ENCODE measurements at regions not wholly inside any gene's neighbourhood (a gene's known extent, or its start where the extent isn't known, plus 50 kb on each side); places are given as distances from the start of the nearest gene placed in this dataset.

GRCh38 chr2:5799348-5799747 is 107.2 kb downstream of the SOX11 start:
- Histone ChIP-seq H4K20me1 (ENCODE audit: insufficient read depth) (no peaks in the 10 kb centered on the region), H3K79me2 (ENCODE audit: insufficient read depth, low read length) (no peaks in the 10 kb centered on the region), H3K9me2 (ENCODE audit: insufficient read depth) (no peaks in the 10 kb centered on the region), H3K27me3 (ENCODE audit: insufficient read depth, low read length) (no peaks in the 10 kb centered on the region), H3K36me3 (ENCODE audit: control insufficient read depth in 1 of 2, insufficient read depth in 2 of 2, low read length in 2 of 2) (no peaks in the 10 kb centered on the region), H3K27ac (ENCODE audit: low read depth, low read length) (no peak overlapping the region), H2AFZ (ENCODE audit: low read depth, low read length, poor library complexity, severe bottlenecking) (no peak overlapping the region), H3K9me3 (ENCODE audit: control insufficient read depth in 1 of 2, insufficient read depth in 1 of 2, low read depth in 1 of 2, low read length in 2 of 2) (peaks cover 13 to 43% of the 10 kb centered on the region in 2 experiments; a peak in 2 of 4 replicates), H3K4me1 (ENCODE audit: control insufficient read depth in 1 of 2, insufficient read depth in 2 of 2, low read length in 2 of 2) (no peaks in the 10 kb centered on the region), H3K4me3 (replicated peaks in 1 of 2; ENCODE audit: low read depth in 1 of 2, low read length in 2 of 2) (no peak overlapping the region), H3K4me2 (ENCODE audit: low read length) (no peak overlapping the region), H3K9ac (ENCODE audit: low read length) (no peak overlapping the region)
- ChIA-PET CTCF (no interaction called here), POLR2A (no interaction called here), RAD21 (ENCODE audit: low non-redundant PET in 1 of 2, low total read pairs in 2 of 2, uncharacterized antibody in 2 of 2, unreplicated experiment in 2 of 2) (no interaction called here)
- TF ChIP-seq REST (IDR thresholded peaks at IDR 0.05; ENCODE audit: low read depth): no peak
- no peak for TF ChIP-seq FOSL1 (IDR thresholded peaks at IDR 0.05; ENCODE audit: low read depth)
- TF ChIP-seq POLR2AphosphoS5 (IDR thresholded peaks at IDR 0.05; ENCODE audit: low read depth, low read length): no peak
- no peak for TF ChIP-seq CBX3 (IDR thresholded peaks at IDR 0.05; ENCODE audit: low read depth)
- no peak for TF ChIP-seq CEBPB (IDR thresholded peaks at IDR 0.05; ENCODE audit: low read depth)
- no peak for TF ChIP-seq ZNF274 (IDR thresholded peaks at IDR 0.05; ENCODE audit: low read depth, low read length)
- TF ChIP-seq TCF7L2 (IDR thresholded peaks at IDR 0.05; ENCODE audit: borderline replicate concordance, extremely low read depth, insufficient read depth, insufficient read length): no peak
- TF ChIP-seq SRF (IDR thresholded peaks at IDR 0.05; ENCODE audit: low read depth): no peak
- no peak for TF ChIP-seq ZBTB33 (IDR thresholded peaks at IDR 0.05; ENCODE audit: extremely low read depth, insufficient replicate concordance, low read length)
- no peak for TF ChIP-seq SP1 (IDR thresholded peaks at IDR 0.05; ENCODE audit: low read depth)
- TF ChIP-seq CTCF (IDR thresholded peaks at IDR 0.05 in 2 of 3, conservative IDR thresholded peaks at IDR 0.05 in 1 of 3; ENCODE audit: borderline replicate concordance in 1 of 3, insufficient read depth in 1 of 3, low read depth in 2 of 3, low read length in 2 of 3): no peak
- no peak for TF ChIP-seq JUND (IDR thresholded peaks at IDR 0.05)
- no peak for TF ChIP-seq EZH2 (IDR thresholded peaks at IDR 0.05)
- TF ChIP-seq ELF1 (IDR thresholded peaks at IDR 0.05; ENCODE audit: borderline replicate concordance, low read depth): no peak
- no peak for TF ChIP-seq ZFX (IDR thresholded peaks at IDR 0.05)
- no peak for TF ChIP-seq EGR1 (IDR thresholded peaks at IDR 0.05; ENCODE audit: low read depth)
- TF ChIP-seq MAX (IDR thresholded peaks at IDR 0.05): no peak
- no peak for TF ChIP-seq EZH2phosphoT487 (IDR thresholded peaks at IDR 0.05; ENCODE audit: borderline replicate concordance)
- no peak for DNase-seq (ENCODE audit: low read depth, low spot score)
- ATAC-seq: no peak
- intact Hi-C loops (cut with micrococcal nuclease): no loop called here
- no TSS peak for BruUV-seq (replicated peaks)

Measured in HCT116 (cell line).